Amniotic stem cell (primary cell): ENCODE measurements at regions not wholly inside any gene's neighbourhood (a gene's known extent, or its start where the extent isn't known, plus 50 kb on each side); places are given as distances from the start of the nearest gene placed in this dataset.

ENCODE experiments used
- DNase-seq: peaks from one replicate; lab custom pipeline; 2025; lab: John Stamatoyannopoulos, UW

GRCh38 chr4:145234091-145234706 is 53.8 kb upstream of the OTUD4 start:
- peak; percentile 32 for DNase-seq

GRCh38 chr4:145231906-145232700 is 51.7 kb upstream of the OTUD4 start:
- DNase-seq = peak; percentile 21

GRCh38 chr4:145230726-145231125 is 50.3 kb upstream of the OTUD4 start:
- DNase-seq = peak; percentile 12
